T47D (cell line): ENCODE measurements at regions not wholly inside any gene's neighbourhood (a gene's known extent, or its start where the extent isn't known, plus 50 kb on each side); places are given as distances from the start of the nearest gene placed in this dataset.

Experiments
- DNase-seq, 2 experiments: peaks; one replicate each; pipeline versions ENCODE4 v3.0.0 to v3.0.0-alpha.2; 2011 to 2012; ENCODE audit warnings: low read depth in 1 of 2, low spot score in 1 of 2
- JUND ChIP-seq: IDR thresholded peaks from 2 replicates; pipeline ENCODE4 v1.6.1; 2012; ENCODE audit warnings: low read depth
- in situ Hi-C: cut with HindIII; loops from 2 replicates; pipeline ENCODE4 v1.10.0; 2016; ENCODE audit warnings: low sequenced_read_pairs, low pct_unique_long_range_greater_than_20kb

DNA sequence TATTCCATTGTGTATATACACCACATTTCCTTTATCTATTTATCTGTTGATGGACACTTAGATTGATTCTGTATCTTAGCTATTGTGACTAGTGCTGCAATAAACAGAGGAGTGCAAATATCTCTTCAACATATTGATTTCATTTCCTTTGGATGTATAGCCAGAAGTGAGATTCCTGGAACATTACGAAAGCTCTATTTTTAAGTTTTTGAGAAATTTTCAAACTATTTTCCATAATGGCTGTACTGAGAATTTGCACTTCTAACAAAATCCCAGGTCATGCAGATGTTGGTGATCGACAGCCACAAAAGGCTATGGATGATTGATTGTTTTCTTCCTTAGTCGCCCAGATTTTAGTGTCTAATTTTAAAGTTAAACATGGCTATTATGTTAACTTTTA lies 132.7 kb upstream of the MTAP start:
- DNase-seq: no peak
- TF ChIP-seq JUND: no peak
- in situ Hi-C loops: no loop called here

DNA sequence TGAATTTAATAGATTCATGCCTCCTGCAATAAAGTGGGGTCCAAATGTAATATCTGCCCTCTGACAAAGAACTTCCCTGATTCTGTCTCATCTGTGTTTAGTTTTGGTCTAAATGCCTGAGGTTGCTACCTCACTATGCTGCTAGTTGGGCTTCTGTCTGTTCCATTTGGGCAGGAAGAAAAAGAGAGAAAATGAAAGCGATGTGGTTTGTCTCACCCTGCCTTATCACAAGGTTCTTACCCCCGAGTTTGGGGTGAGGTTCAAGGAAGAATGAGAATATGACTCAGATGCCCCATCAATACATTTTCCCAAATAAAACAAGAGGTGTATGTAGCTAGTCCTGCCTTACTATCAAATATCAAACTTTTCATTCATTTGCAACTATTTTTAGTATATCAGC lies 132.1 kb upstream of the MTAP start:
- DNase-seq: no peak
- in situ Hi-C loops: no loop called here
- TF ChIP-seq JUND: no peak

DNA sequence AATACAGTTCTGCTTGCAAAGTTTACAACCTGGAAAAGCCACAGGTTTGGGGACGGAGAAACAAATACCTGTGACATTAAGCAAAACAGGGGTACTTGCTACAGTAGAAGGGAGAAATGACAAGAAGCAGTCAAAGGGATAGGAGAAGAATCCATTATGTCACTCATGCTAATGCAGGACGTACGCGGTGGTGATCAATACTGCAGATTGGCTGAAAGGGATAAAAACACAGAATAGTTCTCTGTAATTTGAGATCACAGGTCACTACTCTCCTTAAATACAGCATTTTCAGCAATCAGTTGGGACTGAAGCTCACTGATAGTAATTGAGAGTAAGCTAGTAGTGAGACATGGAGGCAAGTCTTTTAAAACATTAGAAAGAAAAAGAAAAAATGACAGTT lies 130.3 kb upstream of the MTAP start:
- no peak for TF ChIP-seq JUND
- in situ Hi-C loops: no loop called here
- DNase-seq: no peak

DNA sequence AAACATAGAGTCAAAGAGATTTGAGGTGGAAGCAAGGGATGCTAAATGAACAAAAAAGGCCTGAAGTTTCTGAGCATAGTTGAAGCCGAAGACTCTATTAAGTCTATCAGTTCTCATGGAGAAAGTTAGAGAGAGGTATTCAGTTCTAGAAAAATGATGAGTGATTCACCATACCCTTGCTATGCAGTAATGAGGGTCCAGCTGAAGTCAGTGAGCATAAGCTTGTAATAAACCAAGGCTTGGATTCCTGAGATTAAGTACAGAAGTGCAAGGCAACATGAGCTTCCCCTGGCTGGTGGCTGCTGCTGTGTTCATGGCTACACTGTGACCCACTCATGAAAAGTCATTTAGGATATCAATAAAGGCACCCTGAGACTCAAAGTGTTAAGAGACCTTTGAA lies 129.7 kb upstream of the MTAP start:
- in situ Hi-C loops: no loop called here
- no peak for DNase-seq
- no peak for TF ChIP-seq JUND

DNA sequence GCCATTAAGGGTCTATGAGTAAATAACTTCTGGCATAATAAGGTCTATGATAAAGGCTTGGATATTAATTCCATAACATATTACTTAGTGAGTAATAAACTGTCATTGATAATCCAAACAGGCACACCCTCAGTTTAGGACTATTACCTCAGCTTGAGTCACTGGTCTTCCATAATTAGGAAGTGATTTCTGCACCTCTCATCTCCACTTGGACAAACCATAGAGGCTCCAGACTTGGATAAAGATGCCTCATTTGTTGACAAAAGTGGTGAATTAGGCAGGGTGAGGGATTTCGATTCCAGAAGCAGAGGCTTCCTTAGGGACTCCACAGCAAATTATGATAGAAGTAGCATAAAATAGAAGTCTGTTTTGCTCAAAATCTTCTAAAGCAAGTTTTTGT lies 127.5 kb upstream of the MTAP start:
- no peak for TF ChIP-seq JUND
- in situ Hi-C loops: no loop called here
- DNase-seq: no peak

DNA sequence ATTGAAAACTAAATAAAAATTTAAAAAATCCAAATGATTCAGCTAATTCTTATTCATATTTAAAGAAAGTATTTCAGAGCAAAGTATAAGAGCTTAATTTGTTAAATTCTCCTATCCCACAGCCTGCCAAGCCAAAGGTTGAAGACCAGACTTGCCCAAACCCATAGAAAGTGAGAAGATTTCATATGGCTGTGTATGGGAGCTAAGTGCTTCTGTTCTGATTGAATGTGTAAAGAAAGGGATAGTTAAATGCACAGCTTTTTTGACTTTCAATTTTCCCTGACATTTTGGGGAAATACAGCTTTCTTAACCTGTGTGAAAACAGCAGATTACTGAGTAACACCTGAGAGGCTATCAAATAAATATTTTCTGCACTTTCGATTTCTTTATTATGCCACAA lies 125.0 kb upstream of the MTAP start:
- in situ Hi-C loops: no loop called here
- no peak for TF ChIP-seq JUND
- DNase-seq: no peak

DNA sequence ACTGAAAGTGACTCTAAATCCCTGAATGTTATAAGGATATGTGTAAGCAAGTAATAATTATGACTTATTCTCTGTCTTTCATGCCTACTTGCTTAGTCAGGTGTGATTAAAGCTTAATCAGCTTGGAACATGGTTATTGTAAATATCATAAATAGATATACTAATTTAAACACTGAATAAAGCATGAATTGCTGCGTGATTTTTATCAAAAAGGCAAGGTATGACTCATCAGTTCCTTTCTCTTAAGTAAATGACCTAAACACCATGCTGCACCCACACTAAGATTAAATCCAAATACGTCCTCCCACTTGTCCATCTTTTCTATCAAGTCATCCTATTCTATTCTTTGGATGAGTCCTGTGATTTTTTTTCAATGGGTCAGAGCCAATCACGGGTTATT lies 124.6 kb upstream of the MTAP start:
- DNase-seq: no peak
- in situ Hi-C loops: no loop called here
- no peak for TF ChIP-seq JUND

DNA sequence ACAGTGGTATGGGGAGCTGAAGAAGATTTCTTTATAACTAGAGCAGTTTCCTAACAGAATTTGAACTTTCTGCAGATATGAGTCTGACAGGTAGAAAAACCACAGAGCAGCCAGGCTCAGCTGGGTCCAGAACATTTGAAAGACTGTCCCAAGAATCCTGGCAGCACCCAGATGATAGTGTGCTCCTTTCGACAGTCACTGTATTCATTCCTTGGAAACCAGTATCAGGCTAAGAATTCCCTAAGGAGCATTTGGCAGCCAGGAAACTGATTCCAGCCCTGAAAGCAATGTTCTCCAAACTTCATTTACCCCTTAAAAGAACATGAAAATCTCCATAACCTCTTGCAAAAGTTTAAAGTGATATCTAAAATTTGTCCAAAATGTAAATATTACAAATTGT lies 123.0 kb upstream of the MTAP start:
- no peak for TF ChIP-seq JUND
- in situ Hi-C loops: no loop called here
- no peak for DNase-seq

DNA sequence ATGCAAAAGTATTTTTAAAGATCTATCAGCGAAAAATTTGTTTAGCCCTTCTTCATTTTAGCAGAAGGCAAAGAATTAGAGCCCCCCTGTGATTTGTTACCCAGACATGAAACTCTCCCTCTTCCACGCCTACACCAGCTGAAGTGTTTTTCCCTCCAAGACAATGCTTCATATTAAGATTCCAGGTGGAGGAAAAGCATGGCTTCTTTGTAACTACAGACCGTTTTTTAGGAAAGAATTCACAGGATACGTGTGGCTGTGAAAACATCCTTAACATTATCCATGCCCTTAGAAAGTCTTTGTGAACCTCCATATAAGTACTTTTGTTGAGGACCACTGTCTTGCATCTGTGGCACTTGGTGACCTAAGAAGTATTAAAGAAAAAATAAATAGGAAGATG lies 121.8 kb upstream of the MTAP start:
- DNase-seq: no peak
- in situ Hi-C loops: no loop called here
- TF ChIP-seq JUND: no peak

DNA sequence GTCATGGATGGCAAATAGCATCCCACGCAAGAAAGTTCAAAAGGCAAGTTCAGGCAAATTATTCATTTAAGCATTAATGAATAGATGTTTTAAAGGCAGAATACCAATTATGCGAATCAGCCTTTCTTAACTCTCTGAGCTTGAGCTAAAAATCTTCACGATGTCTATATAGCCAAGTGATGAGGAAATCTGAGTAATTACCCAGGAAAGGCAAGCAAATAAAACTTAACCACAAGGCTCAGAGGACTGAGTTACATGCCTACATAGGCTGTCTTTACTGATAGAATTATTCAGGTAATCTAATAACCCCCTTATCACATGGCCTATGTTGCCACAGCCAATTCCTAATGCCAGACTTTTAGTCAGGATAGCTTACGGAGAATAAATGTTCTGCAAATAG lies 120.8 kb upstream of the MTAP start:
- TF ChIP-seq JUND: no peak
- in situ Hi-C loops: no loop called here
- DNase-seq: no peak

DNA sequence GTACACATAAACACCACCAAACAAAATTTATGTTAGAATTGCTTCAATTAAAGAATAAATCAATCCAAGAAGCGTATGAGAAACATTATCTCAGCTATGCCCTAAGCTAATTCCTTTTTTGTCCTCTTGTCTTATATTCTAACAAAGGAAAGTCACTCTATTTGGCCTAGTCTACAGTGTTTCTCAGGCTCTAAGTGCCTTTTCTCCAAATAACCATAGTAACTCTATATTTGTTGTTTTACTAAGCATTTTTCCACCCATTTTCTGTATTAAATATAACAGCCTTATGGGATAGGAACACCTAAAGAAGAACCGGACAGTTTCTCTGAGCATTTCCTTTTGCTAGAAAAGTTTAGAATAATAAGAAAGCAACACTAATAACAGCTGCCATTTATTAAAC lies 120.1 kb upstream of the MTAP start:
- in situ Hi-C loops: no loop called here
- TF ChIP-seq JUND: no peak
- no peak for DNase-seq

DNA sequence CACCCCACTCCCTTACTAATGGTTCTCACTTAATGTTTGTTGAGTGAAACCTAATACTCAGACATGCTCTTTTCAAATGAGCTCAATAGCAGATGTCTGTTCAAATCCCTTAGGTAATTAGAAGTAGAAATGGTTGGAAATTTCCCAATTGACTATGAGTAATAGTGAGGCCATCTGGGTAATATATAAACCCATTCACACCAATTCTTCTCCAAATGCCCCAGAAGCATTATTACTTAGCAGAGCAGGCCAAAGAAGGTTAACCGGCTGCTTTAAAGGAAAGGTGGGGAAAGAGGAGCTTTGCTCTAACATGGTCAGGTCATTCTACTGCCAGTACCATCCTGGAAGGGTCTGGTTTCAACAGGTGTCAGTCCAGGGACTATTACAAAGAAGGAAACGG lies 119.5 kb upstream of the MTAP start:
- DNase-seq: no peak
- no peak for TF ChIP-seq JUND
- in situ Hi-C loops: no loop called here

DNA sequence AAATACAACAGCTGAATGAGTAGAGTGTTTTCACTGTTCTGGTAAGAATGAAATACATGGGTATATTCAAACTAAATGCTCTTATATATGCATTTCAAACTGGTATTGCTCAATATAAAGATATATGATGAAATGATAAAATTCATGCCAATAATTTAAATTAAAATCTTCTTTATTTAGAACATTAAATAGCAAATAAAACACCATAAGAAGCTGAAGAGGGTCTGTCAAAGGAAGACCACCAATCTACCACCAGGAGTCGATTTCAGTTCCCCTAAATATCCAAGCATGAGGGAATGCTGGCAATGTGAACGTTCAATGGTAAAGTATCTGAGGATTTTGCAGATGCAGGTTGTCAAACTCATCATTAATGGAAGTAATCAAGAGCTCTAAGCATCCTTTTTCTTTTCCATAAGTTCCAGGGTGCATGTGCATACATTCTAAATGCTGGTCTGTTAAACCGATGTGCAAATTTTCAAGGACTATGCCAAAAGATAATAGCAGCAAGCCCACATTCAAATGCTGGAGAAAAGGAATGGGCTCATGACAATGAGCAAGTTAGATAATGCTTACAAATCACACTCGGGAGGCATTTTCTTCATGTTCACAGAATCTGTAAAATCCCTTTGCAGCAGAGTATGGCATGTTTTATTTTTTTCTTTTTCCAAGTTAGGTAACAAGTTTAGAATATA lies 118.8 kb upstream of the MTAP start:
- in situ Hi-C loops: no loop called here
- DNase-seq: no peak
- no peak for TF ChIP-seq JUND

DNA sequence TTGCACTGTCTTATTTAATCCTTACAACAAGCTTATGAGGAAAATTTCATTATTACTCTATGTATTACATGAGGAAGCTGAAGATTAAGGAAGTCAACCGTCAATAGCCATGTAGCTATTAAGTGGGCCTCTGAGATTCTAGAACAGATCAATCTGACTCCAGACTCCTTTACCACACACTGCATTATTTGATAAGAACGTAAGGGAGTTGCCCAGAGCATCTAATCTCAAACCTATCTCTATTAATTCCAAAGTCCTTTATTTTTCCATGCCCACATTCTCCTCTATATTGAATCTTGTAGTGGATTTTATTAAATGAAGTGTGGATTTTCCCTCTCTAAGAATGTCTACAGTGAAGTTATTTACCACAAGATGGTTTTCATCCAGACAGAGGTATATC lies 118.2 kb upstream of the MTAP start:
- TF ChIP-seq JUND: no peak
- in situ Hi-C loops: no loop called here

DNA sequence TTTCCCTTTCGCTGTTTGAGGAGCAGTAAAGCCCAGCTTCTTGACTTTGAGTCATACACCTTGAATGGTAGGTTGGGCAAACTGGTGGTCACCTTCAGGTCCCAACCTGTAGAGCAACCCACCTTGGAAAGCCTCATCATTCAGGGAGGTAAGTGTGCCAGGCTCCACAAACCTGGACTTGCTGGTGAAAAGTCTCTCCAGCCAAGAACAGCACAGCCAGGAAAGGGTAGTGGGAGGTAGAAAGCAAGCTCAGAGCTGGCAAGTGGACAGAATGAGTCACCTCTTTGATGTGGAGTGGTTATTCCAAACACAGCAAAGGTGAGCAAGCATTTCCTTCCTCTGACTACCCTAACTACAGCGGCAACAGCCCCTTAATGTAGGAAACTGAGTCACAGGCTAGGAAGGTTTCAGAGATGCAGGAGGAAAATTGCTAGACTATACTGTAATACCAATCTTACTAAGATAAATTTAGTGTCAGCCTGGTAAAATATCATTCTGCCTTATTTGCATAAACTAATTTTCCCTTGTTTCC lies 117.5 kb upstream of the MTAP start:
- TF ChIP-seq JUND: no peak
- in situ Hi-C loops: no loop called here
- no peak for DNase-seq

More for the DNA sequence above, 118.2 kb upstream of the MTAP start:
- DNase-seq: no peak
